ENCODE measurements at regions not wholly inside any gene's neighbourhood (a gene's known extent, or its start where the extent isn't known, plus 50 kb on each side); places are given as distances from the start of the nearest gene placed in this dataset.

DNA sequence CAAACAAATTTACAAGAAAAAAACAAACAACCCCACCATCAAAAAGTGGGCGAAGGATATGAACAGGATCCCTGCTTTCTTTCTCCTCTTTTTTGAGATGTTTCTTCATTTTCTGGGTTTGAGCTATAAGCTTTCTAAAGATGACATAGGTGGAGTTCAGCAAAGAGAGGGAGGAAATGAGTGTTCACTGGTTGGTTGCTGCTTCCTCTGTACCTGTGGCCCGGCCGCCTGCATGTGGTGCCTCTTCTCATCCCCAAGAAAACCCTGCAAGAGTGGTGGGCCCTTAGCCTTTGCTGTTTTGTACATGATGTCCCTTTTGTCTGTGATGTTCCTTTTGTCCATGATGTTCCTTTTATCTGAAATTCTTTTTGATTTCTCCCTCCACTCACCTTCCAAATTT, 178.4 kb upstream of the SERP2 start:
- no peak for TF ChIP-seq ZNF791 (tag by site-specific recombination; IDR thresholded peaks at IDR 0.05)
- no peak for TF ChIP-seq ZNF335 (tag by site-specific recombination; conservative IDR thresholded peaks at IDR 0.05)
- TF ChIP-seq ZFP37 (tag by site-specific recombination; IDR thresholded peaks at IDR 0.05): no peak
- TF ChIP-seq ZNF239 (tag by site-specific recombination; IDR thresholded peaks at IDR 0.05): no peak
- TF ChIP-seq ZNF133 (tag by site-specific recombination; IDR thresholded peaks at IDR 0.05): no peak
- TF ChIP-seq ZNF174 (tag by site-specific recombination; IDR thresholded peaks at IDR 0.05): no peak
- TF ChIP-seq GLI4 (tag by site-specific recombination; IDR thresholded peaks at IDR 0.05): no peak
- TF ChIP-seq, protein P1, sequence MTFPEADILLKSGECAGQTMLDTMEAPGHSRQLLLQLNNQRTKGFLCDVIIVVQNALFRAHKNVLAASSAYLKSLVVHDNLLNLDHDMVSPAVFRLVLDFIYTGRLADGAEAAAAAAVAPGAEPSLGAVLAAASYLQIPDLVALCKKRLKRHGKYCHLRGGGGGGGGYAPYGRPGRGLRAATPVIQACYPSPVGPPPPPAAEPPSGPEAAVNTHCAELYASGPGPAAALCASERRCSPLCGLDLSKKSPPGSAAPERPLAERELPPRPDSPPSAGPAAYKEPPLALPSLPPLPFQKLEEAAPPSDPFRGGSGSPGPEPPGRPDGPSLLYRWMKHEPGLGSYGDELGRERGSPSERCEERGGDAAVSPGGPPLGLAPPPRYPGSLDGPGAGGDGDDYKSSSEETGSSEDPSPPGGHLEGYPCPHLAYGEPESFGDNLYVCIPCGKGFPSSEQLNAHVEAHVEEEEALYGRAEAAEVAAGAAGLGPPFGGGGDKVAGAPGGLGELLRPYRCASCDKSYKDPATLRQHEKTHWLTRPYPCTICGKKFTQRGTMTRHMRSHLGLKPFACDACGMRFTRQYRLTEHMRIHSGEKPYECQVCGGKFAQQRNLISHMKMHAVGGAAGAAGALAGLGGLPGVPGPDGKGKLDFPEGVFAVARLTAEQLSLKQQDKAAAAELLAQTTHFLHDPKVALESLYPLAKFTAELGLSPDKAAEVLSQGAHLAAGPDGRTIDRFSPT (tag by site-specific recombination; IDR thresholded peaks at IDR 0.05): no peak
- TF ChIP-seq ZNF747 (tag by site-specific recombination; IDR thresholded peaks at IDR 0.05): no peak
- TF ChIP-seq ZNF677 (tag by site-specific recombination; IDR thresholded peaks at IDR 0.05): no peak
- no peak for TF ChIP-seq SETDB1 (IDR thresholded peaks at IDR 0.05; ENCODE audit: insufficient read length, low read length)
- TF ChIP-seq, protein P2, sequence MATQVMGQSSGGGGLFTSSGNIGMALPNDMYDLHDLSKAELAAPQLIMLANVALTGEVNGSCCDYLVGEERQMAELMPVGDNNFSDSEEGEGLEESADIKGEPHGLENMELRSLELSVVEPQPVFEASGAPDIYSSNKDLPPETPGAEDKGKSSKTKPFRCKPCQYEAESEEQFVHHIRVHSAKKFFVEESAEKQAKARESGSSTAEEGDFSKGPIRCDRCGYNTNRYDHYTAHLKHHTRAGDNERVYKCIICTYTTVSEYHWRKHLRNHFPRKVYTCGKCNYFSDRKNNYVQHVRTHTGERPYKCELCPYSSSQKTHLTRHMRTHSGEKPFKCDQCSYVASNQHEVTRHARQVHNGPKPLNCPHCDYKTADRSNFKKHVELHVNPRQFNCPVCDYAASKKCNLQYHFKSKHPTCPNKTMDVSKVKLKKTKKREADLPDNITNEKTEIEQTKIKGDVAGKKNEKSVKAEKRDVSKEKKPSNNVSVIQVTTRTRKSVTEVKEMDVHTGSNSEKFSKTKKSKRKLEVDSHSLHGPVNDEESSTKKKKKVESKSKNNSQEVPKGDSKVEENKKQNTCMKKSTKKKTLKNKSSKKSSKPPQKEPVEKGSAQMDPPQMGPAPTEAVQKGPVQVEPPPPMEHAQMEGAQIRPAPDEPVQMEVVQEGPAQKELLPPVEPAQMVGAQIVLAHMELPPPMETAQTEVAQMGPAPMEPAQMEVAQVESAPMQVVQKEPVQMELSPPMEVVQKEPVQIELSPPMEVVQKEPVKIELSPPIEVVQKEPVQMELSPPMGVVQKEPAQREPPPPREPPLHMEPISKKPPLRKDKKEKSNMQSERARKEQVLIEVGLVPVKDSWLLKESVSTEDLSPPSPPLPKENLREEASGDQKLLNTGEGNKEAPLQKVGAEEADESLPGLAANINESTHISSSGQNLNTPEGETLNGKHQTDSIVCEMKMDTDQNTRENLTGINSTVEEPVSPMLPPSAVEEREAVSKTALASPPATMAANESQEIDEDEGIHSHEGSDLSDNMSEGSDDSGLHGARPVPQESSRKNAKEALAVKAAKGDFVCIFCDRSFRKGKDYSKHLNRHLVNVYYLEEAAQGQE (tag by site-specific recombination; IDR thresholded peaks at IDR 0.05): no peak
- no peak for TF ChIP-seq ZNF501 (tag by site-specific recombination; IDR thresholded peaks at IDR 0.05)
- TF ChIP-seq, protein P3, sequence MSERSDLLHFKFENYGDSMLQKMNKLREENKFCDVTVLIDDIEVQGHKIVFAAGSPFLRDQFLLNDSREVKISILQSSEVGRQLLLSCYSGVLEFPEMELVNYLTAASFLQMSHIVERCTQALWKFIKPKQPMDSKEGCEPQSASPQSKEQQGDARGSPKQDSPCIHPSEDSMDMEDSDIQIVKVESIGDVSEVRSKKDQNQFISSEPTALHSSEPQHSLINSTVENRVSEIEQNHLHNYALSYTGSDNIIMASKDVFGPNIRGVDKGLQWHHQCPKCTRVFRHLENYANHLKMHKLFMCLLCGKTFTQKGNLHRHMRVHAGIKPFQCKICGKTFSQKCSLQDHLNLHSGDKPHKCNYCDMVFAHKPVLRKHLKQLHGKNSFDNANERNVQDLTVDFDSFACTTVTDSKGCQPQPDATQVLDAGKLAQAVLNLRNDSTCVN (tag by site-specific recombination; optimal IDR thresholded peaks at IDR 0.05): no peak
- TF ChIP-seq, protein P4, sequence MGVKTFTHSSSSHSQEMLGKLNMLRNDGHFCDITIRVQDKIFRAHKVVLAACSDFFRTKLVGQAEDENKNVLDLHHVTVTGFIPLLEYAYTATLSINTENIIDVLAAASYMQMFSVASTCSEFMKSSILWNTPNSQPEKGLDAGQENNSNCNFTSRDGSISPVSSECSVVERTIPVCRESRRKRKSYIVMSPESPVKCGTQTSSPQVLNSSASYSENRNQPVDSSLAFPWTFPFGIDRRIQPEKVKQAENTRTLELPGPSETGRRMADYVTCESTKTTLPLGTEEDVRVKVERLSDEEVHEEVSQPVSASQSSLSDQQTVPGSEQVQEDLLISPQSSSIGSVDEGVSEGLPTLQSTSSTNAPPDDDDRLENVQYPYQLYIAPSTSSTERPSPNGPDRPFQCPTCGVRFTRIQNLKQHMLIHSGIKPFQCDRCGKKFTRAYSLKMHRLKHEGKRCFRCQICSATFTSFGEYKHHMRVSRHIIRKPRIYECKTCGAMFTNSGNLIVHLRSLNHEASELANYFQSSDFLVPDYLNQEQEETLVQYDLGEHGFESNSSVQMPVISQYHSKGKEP (tag by site-specific recombination; IDR thresholded peaks at IDR 0.05): no peak
- TF ChIP-seq ZNF555 (tag by site-specific recombination; conservative IDR thresholded peaks at IDR 0.05): no peak
- TF ChIP-seq GFI1B (tag by site-specific recombination; IDR thresholded peaks at IDR 0.05): no peak
- TF ChIP-seq, protein P5, sequence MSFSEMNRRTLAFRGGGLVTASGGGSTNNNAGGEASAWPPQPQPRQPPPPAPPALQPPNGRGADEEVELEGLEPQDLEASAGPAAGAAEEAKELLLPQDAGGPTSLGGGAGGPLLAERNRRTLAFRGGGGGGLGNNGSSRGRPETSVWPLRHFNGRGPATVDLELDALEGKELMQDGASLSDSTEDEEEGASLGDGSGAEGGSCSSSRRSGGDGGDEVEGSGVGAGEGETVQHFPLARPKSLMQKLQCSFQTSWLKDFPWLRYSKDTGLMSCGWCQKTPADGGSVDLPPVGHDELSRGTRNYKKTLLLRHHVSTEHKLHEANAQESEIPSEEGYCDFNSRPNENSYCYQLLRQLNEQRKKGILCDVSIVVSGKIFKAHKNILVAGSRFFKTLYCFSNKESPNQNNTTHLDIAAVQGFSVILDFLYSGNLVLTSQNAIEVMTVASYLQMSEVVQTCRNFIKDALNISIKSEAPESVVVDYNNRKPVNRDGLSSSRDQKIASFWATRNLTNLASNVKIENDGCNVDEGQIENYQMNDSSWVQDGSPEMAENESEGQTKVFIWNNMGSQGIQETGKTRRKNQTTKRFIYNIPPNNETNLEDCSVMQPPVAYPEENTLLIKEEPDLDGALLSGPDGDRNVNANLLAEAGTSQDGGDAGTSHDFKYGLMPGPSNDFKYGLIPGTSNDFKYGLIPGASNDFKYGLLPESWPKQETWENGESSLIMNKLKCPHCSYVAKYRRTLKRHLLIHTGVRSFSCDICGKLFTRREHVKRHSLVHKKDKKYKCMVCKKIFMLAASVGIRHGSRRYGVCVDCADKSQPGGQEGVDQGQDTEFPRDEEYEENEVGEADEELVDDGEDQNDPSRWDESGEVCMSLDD (tag by site-specific recombination; IDR thresholded peaks at IDR 0.05): no peak
- TF ChIP-seq ZNF571 (tag by site-specific recombination; IDR thresholded peaks at IDR 0.05): no peak
- no peaks in the 10 kb centered on the region; the same call in 1 of the 2 replicates for H3K4me1 ChIP-seq (ENCODE audit: control insufficient read depth, insufficient read depth, low read length)
- no peaks in the 10 kb centered on the region for H3K9me3 ChIP-seq (ENCODE audit: control insufficient read depth, insufficient read depth, low read depth, low read length)
- no peak overlapping the region for H3K4me3 ChIP-seq (ENCODE audit: low read depth, low read length)
- H3K27ac ChIP-seq (ENCODE audit: extremely low read depth, low read depth, low read length): no peak overlapping the region
- POLR2A ChIA-PET: no interaction called here
- CTCF ChIA-PET: interaction anchor here (1.7 kb wide), 1 partner anchor 242 kb away, joined by 7 read pairs; no protein-coding TSS in a partner anchor
- no peaks in the 10 kb centered on the region for H3K36me3 ChIP-seq (ENCODE audit: control insufficient read depth in 2 of 2, insufficient read depth in 1 of 2, low read length in 2 of 2)
